OCI-LY7 (cell line): ENCODE measurements at regions not wholly inside any gene's neighbourhood (a gene's known extent, or its start where the extent isn't known, plus 50 kb on each side); places are given as distances from the start of the nearest gene placed in this dataset.

Experiments
- CTCF ChIP-seq: fragments of 200-600 bp; sonication (generic); conservative IDR thresholded peaks from 2 replicates; pipeline ENCODE4 v1.5.1; 2014; ENCODE audit warnings: mild to moderate bottlenecking, antibody characterized with exemption, low read length, moderate library complexity, mixed read lengths
- EZH2phosphoT487 ChIP-seq: fragments of 200-600 bp; sonication (generic); IDR thresholded peaks from 2 replicates; pipeline ENCODE4 v1.6.1; 2018; ENCODE audit warnings: low read depth, borderline replicate concordance, mild to moderate bottlenecking, mixed run types, antibody characterized with exemption, low read length, moderate library complexity, mixed read lengths

- TF ChIP-seq CTCF = no peak
- no peak for TF ChIP-seq EZH2phosphoT487
Measured at GRCh38 chr12:17999174-17999801, 90.7 kb downstream of the RERGL start.
